AG10803 (cell line): ENCODE measurements at regions not wholly inside any gene's neighbourhood (a gene's known extent, or its start where the extent isn't known, plus 50 kb on each side); places are given as distances from the start of the nearest gene placed in this dataset.

Experiments
- DNase-seq: peaks from one replicate; pipeline ENCODE4 v3.0.0; 2010; ENCODE audit warnings: low read depth
- H3K4me3 ChIP-seq: 2 replicates; pipeline ENCODE4 v1.5.1; 2011; ENCODE audit warnings: mild to moderate bottlenecking, low read length, control low read depth
- CTCF ChIP-seq: conservative IDR thresholded peaks from 2 replicates; pipeline ENCODE4 v1.5.1; 2011; ENCODE audit warnings: mild to moderate bottlenecking, low read length, control low read depth, inconsistent platforms

GRCh38 chr3:72418244-72418643 is 430.0 kb downstream of the SHQ1 start:
- DNase-seq = no peak
- no peak for TF ChIP-seq CTCF
- no peak overlapping the region for H3K4me3 ChIP-seq

GRCh38 chr3:72414481-72415016 is 433.7 kb downstream of the SHQ1 start:
- no peak for TF ChIP-seq CTCF
- H3K4me3 ChIP-seq = no peak overlapping the region
- DNase-seq = no peak

- no peak for DNase-seq
- H3K4me3 ChIP-seq = no peak overlapping the region
- TF ChIP-seq CTCF = no peak
Observed at GRCh38 chr3:72413228-72413627, 435.0 kb downstream of the SHQ1 start.

GRCh38 chr3:72412340-72412956 is 435.8 kb downstream of the SHQ1 start:
- no peak for TF ChIP-seq CTCF
- H3K4me3 ChIP-seq = no peak overlapping the region
- DNase-seq = no peak

- TF ChIP-seq CTCF = no peak
- no peak for DNase-seq
- H3K4me3 ChIP-seq = no peak overlapping the region
Observed at GRCh38 chr3:72411843-72412242, 436.4 kb downstream of the SHQ1 start.

GRCh38 chr3:72411126-72411525 is 437.1 kb downstream of the SHQ1 start:
- no peak for DNase-seq
- no peak overlapping the region for H3K4me3 ChIP-seq
- no peak for TF ChIP-seq CTCF

- no peak for TF ChIP-seq CTCF
- DNase-seq = no peak
- no peak overlapping the region for H3K4me3 ChIP-seq
Observed at GRCh38 chr3:72408983-72409779, 439.1 kb downstream of the SHQ1 start.
